ENCODE measurements at regions not wholly inside any gene's neighbourhood (a gene's known extent, or its start where the extent isn't known, plus 50 kb on each side); places are given as distances from the start of the nearest gene placed in this dataset.

DNA sequence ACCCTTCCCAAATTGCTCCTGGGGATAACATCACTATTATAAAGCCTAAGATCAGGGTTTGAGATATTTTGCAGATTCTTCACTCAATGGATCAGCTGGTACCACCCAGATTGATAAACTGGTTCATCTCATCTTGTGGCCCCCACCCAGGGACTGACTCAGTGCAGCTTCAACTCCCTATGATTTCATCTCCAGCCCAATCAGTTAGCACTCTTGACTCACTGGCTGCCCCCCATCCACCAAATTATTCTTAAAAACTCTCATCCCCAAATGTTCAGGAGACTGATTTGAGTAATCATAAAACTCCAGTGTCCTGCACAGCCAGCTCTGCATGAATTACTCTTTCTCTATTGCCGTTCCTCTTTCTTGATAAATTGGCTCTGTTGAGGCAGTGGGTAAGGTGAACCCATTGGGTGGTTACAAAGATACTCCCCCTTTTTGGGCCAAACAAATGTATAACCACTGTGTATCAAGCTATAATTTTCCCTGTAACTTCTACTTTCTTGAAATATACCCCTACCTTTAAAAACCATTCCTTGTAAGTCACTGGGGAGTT lies 263.3 kb upstream of the IL12B start:
- TF ChIP-seq, protein P1, sequence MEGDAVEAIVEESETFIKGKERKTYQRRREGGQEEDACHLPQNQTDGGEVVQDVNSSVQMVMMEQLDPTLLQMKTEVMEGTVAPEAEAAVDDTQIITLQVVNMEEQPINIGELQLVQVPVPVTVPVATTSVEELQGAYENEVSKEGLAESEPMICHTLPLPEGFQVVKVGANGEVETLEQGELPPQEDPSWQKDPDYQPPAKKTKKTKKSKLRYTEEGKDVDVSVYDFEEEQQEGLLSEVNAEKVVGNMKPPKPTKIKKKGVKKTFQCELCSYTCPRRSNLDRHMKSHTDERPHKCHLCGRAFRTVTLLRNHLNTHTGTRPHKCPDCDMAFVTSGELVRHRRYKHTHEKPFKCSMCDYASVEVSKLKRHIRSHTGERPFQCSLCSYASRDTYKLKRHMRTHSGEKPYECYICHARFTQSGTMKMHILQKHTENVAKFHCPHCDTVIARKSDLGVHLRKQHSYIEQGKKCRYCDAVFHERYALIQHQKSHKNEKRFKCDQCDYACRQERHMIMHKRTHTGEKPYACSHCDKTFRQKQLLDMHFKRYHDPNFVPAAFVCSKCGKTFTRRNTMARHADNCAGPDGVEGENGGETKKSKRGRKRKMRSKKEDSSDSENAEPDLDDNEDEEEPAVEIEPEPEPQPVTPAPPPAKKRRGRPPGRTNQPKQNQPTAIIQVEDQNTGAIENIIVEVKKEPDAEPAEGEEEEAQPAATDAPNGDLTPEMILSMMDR (IDR thresholded peaks at IDR 0.05; ENCODE audit: low read length): no peak
- TF ChIP-seq EZH2 (optimal IDR thresholded peaks at IDR 0.05; ENCODE audit: low read depth, low read length): no peak
